ENCODE measurements at regions not wholly inside any gene's neighbourhood (a gene's known extent, or its start where the extent isn't known, plus 50 kb on each side); places are given as distances from the start of the nearest gene placed in this dataset.

DNA sequence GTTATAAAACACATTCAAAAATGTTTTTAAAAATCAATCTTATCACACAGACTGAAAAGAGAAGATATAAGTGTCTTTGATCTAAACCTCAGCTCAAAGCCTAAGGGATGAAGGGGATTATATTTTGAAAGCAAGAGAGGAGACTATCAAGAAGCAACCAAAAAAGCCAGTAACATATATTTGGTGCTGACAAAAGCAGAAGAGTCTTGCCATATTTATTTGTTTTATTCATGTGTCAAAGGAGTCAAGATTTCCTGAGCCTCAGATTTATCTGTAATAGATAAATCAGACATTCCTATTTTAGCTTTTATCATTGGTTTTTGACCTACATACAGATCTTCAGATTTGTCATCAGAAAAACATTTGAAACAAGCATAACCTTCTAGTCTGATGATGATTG lies 798.6 kb upstream of the PCDH9 start (continued):
- TF ChIP-seq, protein P1, sequence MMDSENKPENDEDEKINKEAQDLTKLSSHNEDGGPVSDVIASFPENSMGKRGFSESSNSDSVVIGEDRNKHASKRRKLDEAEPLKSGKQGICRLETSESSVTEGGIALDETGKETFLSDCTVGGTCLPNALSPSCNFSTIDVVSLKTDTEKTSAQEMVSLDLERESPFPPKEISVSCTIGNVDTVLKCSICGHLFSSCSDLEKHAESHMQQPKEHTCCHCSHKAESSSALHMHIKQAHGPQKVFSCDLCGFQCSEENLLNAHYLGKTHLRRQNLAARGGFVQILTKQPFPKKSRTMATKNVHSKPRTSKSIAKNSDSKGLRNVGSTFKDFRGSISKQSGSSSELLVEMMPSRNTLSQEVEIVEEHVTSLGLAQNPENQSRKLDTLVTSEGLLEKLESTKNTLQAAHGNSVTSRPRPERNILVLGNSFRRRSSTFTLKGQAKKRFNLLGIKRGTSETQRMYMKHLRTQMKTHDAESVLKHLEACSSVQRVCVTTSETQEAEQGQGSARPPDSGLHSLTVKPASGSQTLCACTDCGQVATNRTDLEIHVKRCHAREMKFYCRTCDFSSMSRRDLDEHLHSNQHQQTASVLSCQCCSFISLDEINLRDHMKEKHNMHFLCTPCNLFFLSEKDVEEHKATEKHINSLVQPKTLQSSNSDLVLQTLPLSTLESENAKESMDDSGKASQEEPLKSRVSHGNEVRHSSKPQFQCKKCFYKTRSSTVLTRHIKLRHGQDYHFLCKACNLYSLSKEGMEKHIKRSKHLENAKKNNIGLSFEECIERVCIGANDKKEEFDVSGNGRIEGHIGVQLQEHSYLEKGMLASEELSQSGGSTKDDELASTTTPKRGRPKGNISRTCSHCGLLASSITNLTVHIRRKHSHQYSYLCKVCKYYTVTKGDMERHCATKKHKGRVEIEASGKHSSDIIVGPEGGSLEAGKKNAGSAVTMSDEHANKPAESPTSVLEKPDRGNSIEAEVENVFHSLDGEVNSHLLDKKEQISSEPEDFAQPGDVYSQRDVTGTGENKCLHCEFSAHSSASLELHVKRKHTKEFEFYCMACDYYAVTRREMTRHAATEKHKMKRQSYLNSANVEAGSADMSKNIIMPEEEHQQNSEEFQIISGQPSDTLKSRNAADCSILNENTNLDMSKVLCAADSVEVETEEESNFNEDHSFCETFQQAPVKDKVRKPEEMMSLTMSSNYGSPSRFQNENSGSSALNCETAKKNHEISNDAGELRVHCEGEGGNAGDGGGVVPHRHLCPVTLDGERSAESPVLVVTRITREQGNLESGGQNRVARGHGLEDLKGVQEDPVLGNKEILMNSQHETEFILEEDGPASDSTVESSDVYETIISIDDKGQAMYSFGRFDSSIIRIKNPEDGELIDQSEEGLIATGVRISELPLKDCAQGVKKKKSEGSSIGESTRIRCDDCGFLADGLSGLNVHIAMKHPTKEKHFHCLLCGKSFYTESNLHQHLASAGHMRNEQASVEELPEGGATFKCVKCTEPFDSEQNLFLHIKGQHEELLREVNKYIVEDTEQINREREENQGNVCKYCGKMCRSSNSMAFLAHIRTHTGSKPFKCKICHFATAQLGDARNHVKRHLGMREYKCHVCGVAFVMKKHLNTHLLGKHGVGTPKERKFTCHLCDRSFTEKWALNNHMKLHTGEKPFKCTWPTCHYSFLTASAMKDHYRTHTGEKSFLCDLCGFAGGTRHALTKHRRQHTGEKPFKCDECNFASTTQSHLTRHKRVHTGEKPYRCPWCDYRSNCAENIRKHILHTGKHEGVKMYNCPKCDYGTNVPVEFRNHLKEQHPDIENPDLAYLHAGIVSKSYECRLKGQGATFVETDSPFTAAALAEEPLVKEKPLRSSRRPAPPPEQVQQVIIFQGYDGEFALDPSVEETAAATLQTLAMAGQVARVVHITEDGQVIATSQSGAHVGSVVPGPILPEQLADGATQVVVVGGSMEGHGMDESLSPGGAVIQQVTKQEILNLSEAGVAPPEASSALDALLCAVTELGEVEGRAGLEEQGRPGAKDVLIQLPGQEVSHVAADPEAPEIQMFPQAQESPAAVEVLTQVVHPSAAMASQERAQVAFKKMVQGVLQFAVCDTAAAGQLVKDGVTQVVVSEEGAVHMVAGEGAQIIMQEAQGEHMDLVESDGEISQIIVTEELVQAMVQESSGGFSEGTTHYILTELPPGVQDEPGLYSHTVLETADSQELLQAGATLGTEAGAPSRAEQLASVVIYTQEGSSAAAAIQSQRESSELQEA (IDR thresholded peaks at IDR 0.05; ENCODE audit: low read depth), result no peak
- TF ChIP-seq, protein P2, sequence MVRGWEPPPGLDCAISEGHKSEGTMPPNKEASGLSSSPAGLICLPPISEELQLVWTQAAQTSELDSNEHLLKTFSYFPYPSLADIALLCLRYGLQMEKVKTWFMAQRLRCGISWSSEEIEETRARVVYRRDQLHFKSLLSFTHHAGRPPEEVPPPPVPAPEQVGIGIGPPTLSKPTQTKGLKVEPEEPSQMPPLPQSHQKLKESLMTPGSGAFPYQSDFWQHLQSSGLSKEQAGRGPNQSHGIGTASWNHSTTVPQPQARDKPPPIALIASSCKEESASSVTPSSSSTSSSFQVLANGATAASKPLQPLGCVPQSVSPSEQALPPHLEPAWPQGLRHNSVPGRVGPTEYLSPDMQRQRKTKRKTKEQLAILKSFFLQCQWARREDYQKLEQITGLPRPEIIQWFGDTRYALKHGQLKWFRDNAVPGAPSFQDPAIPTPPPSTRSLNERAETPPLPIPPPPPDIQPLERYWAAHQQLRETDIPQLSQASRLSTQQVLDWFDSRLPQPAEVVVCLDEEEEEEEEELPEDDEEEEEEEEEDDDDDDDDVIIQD (CRISPR knock-in tag; IDR thresholded peaks at IDR 0.05), result no peak
- TF ChIP-seq, protein P3, sequence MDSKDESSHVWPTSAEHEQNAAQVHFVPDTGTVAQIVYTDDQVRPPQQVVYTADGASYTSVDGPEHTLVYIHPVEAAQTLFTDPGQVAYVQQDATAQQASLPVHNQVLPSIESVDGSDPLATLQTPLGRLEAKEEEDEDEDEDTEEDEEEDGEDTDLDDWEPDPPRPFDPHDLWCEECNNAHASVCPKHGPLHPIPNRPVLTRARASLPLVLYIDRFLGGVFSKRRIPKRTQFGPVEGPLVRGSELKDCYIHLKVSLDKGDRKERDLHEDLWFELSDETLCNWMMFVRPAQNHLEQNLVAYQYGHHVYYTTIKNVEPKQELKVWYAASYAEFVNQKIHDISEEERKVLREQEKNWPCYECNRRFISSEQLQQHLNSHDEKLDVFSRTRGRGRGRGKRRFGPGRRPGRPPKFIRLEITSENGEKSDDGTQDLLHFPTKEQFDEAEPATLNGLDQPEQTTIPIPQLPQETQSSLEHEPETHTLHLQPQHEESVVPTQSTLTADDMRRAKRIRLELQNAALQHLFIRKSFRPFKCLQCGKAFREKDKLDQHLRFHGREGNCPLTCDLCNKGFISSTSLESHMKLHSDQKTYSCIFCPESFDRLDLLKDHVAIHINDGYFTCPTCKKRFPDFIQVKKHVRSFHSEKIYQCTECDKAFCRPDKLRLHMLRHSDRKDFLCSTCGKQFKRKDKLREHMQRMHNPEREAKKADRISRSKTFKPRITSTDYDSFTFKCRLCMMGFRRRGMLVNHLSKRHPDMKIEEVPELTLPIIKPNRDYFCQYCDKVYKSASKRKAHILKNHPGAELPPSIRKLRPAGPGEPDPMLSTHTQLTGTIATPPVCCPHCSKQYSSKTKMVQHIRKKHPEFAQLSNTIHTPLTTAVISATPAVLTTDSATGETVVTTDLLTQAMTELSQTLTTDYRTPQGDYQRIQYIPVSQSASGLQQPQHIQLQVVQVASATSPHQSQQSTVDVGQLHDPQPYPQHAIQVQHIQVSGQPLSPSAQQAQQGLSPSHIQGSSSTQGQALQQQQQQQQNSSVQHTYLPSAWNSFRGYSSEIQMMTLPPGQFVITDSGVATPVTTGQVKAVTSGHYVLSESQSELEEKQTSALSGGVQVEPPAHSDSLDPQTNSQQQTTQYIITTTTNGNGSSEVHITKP (IDR thresholded peaks at IDR 0.05; ENCODE audit: partially characterized antibody), result no peak
- no peak for TF ChIP-seq ZNF589 (CRISPR knock-in tag; IDR thresholded peaks at IDR 0.05; ENCODE audit: low read depth)
- no peak for TF ChIP-seq SMARCC2 (IDR thresholded peaks at IDR 0.05; ENCODE audit: low read depth)
- no peak for TF ChIP-seq CBX5 (IDR thresholded peaks at IDR 0.05; ENCODE audit: borderline replicate concordance, low read depth)
- no peak for TF ChIP-seq CHCHD3 (CRISPR knock-in tag; IDR thresholded peaks at IDR 0.05)
- no peak for TF ChIP-seq ZNF699 (CRISPR knock-in tag; IDR thresholded peaks at IDR 0.05; ENCODE audit: insufficient replicate concordance)
- TF ChIP-seq FOXK2 (conservative IDR thresholded peaks at IDR 0.05 in 1 of 2, IDR thresholded peaks at IDR 0.05 in 1 of 2; ENCODE audit: low read depth in 2 of 2), result no peak
- TF ChIP-seq MCM3 (IDR thresholded peaks at IDR 0.05), result no peak
- TF ChIP-seq, protein P4, sequence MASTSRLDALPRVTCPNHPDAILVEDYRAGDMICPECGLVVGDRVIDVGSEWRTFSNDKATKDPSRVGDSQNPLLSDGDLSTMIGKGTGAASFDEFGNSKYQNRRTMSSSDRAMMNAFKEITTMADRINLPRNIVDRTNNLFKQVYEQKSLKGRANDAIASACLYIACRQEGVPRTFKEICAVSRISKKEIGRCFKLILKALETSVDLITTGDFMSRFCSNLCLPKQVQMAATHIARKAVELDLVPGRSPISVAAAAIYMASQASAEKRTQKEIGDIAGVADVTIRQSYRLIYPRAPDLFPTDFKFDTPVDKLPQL (IDR thresholded peaks at IDR 0.05; ENCODE audit: extremely low read depth, insufficient read length), result no peak
- no peak for TF ChIP-seq SNIP1 (IDR thresholded peaks at IDR 0.05; ENCODE audit: low read depth)
- no peak for TF ChIP-seq LARP7 (IDR thresholded peaks at IDR 0.05)

Measured in K562 (cell line).